BLaER1 (cell line): ENCODE measurements at regions not wholly inside any gene's neighbourhood (a gene's known extent, or its start where the extent isn't known, plus 50 kb on each side); places are given as distances from the start of the nearest gene placed in this dataset.

Experiments used
- H3K27ac ChIP-seq: shearing (Covaris generic); formaldehyde crosslinking; 2 replicates; pipeline ENCODE4 v1.8.1; 2022
- H3K27me3 ChIP-seq: shearing (Covaris generic); formaldehyde crosslinking; 2 replicates; pipeline ENCODE4 v1.8.1; 2022
- H3K36me3 ChIP-seq: shearing (Covaris generic); formaldehyde crosslinking; 2 replicates; pipeline ENCODE4 v1.8.1; 2022
- H3K4me1 ChIP-seq: shearing (Covaris generic); formaldehyde crosslinking; 2 replicates; pipeline ENCODE4 v1.8.1; 2022
- H3K4me2 ChIP-seq: shearing (Covaris generic); formaldehyde crosslinking; 2 replicates; pipeline ENCODE4 v1.8.1; 2022
- H3K4me3 ChIP-seq: shearing (Covaris generic); formaldehyde crosslinking; 2 replicates; pipeline ENCODE4 v1.8.1; 2022
- H3K9ac ChIP-seq: shearing (Covaris generic); formaldehyde crosslinking; 2 replicates; pipeline ENCODE4 v1.8.1; 2022
- H3K9me3 ChIP-seq: shearing (Covaris generic); formaldehyde crosslinking; 2 replicates; pipeline ENCODE4 v1.8.1; 2022
- H4K20me1 ChIP-seq: shearing (Covaris generic); formaldehyde crosslinking; 2 replicates; pipeline ENCODE4 v1.8.1; 2022
- Cebpa-rat ChIP-seq: shearing (Covaris generic); IDR thresholded peaks from 2 replicates; pipeline ENCODE4 v1.8.1; 2022

DNA sequence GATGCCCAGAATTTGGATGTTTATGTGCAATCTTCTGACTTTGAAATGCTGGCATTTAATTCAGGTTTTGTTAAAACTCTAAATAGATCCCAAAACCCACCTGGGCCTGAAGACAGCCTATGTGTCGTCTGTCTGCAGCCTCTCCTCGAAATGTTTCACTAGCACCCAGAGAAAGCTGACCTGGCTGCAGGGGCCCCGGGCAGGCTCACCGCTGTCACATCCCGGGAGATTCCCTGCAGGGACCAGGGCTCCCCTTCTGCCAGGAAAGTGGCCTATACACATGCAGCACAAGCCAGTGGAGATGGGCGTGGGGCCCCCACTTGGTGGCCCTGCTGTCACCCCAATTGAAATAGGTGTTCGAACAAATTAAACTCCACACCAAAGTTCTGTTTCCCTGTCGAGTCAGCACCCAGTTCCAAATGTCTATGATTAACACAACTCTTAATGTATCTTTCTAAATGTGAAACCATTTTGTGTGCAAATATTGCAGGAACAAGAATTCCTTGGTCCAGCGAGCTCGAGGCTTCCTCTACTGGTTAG lies 145.8 kb upstream of the ZNF507 start:
- H4K20me1 ChIP-seq = no peaks in the 10 kb centered on the region
- H3K4me2 ChIP-seq = peak overlapping the region; percentile 78; the same call in 1 of the 2 replicates
- TF ChIP-seq Cebpa-rat = no peak

DNA sequence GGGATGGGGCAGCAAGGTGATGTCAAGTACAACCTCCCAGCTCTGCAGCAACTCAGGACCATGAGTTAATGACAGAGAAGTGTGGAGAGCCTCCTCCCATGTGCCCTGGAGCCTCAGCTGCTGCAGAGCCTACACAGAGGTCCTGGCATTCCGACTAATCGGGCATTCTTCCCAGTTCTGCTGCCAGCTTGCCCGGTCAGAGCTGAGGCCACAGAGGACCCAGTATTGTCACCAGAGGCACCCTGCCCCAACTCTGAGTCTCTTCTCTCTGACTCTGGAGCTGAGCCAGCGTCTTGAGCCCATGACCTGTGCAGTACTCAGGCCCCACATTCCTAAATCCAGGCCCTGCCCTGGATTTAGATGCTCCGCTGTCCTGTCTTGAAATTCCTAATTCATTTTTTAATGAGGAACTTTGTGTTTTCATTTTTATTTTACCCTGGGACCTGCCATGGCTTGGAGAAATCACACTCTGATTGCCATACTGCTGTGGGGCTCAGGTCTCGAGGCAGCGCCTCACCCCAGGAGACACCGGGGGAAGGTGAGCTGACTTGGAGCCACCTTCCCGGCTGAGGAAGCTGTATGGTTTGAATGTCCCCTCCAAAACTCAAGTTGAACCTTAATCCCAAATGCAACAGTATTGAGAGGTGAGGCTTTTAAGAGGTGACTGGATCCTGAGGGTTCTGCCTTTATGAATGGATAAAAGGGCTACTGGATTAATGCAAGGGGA lies 144.9 kb upstream of the ZNF507 start:
- H3K9ac ChIP-seq = no peak overlapping the region
- TF ChIP-seq Cebpa-rat = no peak
- H4K20me1 ChIP-seq = no peaks in the 10 kb centered on the region
- peak overlapping the region; percentile 78 for H3K4me2 ChIP-seq
- H3K4me3 ChIP-seq = no peak overlapping the region
- H3K27ac ChIP-seq = no peak overlapping the region
- H3K4me1 ChIP-seq = peaks cover 35% of the 10 kb centered on the region
- H3K27me3 ChIP-seq = no peaks in the 10 kb centered on the region
- H3K36me3 ChIP-seq = no peaks in the 10 kb centered on the region
- no peaks in the 10 kb centered on the region for H3K9me3 ChIP-seq

More for the DNA sequence above, 145.8 kb upstream of the ZNF507 start:
- Histone ChIP-seq H3K4me3 (no peak overlapping the region), H3K9me3 (peaks cover 3% of the 10 kb centered on the region), H3K4me1 (peaks cover 35% of the 10 kb centered on the region), H3K9ac (no peak overlapping the region), H3K27me3 (no peaks in the 10 kb centered on the region), H3K27ac (no peak overlapping the region), H3K36me3 (no peaks in the 10 kb centered on the region)

DNA sequence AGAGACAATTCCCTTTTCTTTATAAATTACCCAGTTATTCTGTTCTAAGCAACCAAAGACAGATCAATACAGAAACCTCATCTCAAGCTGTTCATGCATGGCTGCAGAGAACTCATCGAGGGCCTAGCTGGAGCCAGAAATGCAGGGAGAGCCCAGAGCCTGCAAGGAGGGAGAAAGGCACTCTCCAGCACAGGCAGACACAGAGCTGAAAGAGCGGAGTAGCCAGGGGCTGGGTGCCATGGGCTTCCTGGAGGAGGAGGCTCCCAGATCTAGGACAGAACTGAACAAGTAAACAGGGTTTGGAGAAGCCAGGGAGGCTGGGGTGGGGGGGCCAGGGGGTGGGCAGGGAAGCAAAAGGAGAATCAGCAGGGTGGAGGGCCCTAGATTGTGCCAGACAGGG lies 144.2 kb upstream of the ZNF507 start:
- no peaks in the 10 kb centered on the region for H4K20me1 ChIP-seq
- no peak overlapping the region for H3K4me3 ChIP-seq
- no peaks in the 10 kb centered on the region for H3K36me3 ChIP-seq
- H3K9me3 ChIP-seq = no peaks in the 10 kb centered on the region
- no peaks in the 10 kb centered on the region for H3K27me3 ChIP-seq
- peak overlapping the region; percentile 78 for H3K4me2 ChIP-seq
- H3K27ac ChIP-seq = no peak overlapping the region; the same call in 1 of the 2 replicates
- TF ChIP-seq Cebpa-rat = no peak
- H3K4me1 ChIP-seq = peaks cover 35% of the 10 kb centered on the region
- no peak overlapping the region for H3K9ac ChIP-seq

DNA sequence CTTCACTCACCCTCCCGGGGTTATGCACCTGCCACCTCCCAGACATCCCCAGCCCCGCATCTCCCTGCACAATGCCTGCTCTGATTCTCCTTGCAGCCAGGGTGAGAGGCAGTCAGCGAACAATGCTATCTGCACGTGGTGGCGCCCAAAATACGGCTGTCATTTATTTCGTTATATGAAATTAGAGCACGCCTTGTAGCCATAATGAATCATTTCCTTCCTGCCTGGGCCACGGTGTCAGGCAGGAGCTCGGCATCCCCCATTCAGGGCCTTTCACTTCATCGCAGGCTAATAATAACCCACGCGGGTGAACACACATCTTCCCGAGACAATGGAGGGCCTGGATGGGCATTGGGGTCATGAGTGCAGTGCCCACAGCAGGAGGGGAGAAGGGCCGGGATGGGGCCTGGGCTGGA lies 143.8 kb upstream of the ZNF507 start:
- Histone ChIP-seq H3K27ac (peak overlapping the region; percentile 78), H3K4me2 (peak overlapping the region; percentile 78), H3K27me3 (no peaks in the 10 kb centered on the region), H3K9me3 (no peaks in the 10 kb centered on the region), H3K36me3 (no peaks in the 10 kb centered on the region), H3K9ac (peak overlapping the region; percentile 56), H3K4me3 (no peak overlapping the region), H4K20me1 (no peaks in the 10 kb centered on the region), H3K4me1 (peaks cover 35% of the 10 kb centered on the region)
- TF ChIP-seq Cebpa-rat = no peak

DNA sequence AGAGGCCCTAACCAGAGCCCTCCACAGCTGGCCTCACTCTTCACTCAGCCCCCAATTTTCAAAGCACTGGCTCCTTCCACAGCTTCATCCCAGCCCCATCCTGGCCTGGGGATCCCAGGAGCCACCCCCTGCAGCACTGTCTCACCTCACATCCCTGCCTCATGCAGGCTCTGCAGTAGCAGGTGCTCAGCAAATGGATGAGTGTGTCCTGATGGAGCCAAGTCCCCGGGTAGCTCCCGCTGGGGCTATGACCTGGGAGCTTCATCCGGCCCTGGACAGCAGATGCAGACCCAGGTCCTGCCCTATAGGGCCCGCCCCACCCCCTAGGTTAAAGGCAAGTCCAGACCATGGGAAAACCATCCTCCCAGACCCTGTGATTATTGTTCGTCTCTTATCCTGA lies 143.2 kb upstream of the ZNF507 start:
- no peak for TF ChIP-seq Cebpa-rat
- no peaks in the 10 kb centered on the region for H3K9me3 ChIP-seq
- peaks cover 36% of the 10 kb centered on the region for H3K4me1 ChIP-seq
- peak overlapping the region; percentile 78 for H3K4me2 ChIP-seq
- H3K4me3 ChIP-seq = no peak overlapping the region
- H3K27me3 ChIP-seq = no peaks in the 10 kb centered on the region
- H3K27ac ChIP-seq = peak overlapping the region; percentile 78
- no peaks in the 10 kb centered on the region for H4K20me1 ChIP-seq
- H3K9ac ChIP-seq = peak overlapping the region; percentile 56; the same call in 1 of the 2 replicates
- H3K36me3 ChIP-seq = no peaks in the 10 kb centered on the region

DNA sequence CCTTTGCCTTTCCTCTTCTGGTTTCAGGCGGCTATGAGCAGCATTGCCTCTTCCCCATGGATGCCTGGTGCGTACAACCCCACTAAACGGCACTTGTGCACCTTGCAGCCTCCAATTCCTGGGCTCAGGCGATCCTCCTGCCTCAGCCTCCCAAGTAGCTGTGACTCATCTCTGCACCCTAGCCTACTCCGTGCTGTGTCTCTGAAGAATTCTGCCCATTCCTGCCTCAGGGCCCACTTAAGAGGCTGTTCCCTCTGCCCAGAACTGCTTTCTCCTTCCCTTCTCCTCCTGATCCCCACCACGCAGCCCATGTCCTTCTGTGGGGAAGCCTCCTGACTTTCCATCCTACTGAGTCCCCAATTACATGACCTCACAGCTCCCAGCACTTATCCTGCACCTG lies 142.2 kb upstream of the ZNF507 start:
- H3K27ac ChIP-seq = no peak overlapping the region
- no peak overlapping the region for H3K9ac ChIP-seq
- H3K4me1 ChIP-seq = peaks cover 41% of the 10 kb centered on the region
- no peaks in the 10 kb centered on the region for H3K27me3 ChIP-seq
- H3K4me2 ChIP-seq = no peak overlapping the region
- TF ChIP-seq Cebpa-rat = no peak
- H3K4me3 ChIP-seq = no peak overlapping the region
- H4K20me1 ChIP-seq = no peaks in the 10 kb centered on the region
- no peaks in the 10 kb centered on the region for H3K36me3 ChIP-seq
- no peaks in the 10 kb centered on the region for H3K9me3 ChIP-seq

DNA sequence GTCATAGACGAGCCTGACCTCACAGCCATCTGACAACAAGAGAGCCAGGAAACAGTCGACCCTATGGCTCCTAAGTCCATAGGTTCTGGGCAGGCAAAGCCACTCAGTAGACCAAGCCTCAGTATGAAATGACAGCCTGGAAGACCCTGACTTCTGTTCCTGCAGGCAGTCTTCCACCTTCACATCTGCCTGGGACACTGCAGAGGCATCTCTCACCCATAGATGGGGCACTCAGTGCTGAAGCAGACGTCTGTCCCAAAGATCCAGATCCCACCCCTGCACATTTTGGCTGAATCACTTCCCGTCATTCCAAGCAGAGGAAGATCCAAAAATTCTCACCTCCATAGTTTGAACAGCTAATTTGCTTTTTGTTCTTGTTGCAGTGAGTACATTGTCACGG lies 139.3 kb upstream of the ZNF507 start:
- Histone ChIP-seq H3K9ac (no peak overlapping the region), H3K36me3 (no peaks in the 10 kb centered on the region), H3K27me3 (no peaks in the 10 kb centered on the region), H3K4me3 (no peak overlapping the region), H3K9me3 (peaks cover 9% of the 10 kb centered on the region), H3K4me2 (no peak overlapping the region), H3K4me1 (peaks cover 25% of the 10 kb centered on the region), H4K20me1 (no peaks in the 10 kb centered on the region), H3K27ac (no peak overlapping the region)
- TF ChIP-seq Cebpa-rat = no peak

DNA sequence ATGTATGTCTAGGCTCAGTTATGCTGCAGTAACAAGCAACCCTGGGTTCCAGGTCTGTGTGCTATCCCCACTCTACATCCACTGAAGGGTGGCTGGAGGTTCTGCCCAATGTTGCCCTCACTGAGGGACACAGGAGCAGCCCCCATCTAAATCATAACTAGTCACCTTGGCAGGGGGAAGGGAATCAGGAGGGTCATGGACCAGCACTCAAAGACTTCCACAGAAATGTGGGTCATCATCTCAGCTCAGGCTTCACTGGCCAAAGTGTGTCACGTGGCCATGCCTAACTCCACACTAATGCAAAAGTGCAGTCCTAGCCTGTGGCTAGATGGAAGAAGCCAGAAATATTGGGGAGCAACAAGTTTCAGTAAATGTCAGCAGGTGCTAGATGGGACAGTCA lies 137.3 kb upstream of the ZNF507 start:
- Histone ChIP-seq H4K20me1 (no peaks in the 10 kb centered on the region), H3K4me1 (peaks cover 11% of the 10 kb centered on the region; the same call in 1 of the 2 replicates)
- TF ChIP-seq Cebpa-rat = no peak

DNA sequence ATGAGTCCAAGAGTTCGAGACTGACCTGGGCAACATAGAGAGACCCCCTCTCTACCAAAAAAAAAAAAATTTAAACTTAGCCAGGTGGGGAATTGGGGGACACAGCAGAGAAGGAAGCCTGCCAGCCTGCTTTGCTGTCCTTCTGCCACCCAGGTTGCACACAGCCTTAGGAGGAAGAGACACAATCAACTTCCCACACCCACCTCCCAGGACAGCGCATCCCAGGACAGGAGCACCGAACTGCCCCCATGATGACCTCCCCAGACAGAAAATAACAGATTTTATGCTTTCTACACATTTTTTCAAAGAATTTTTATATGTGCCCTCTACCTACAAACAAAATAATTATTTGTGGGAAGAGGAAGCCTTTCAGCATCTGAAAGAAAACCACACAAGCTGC lies 126.0 kb upstream of the ZNF507 start:
- H3K4me1 ChIP-seq = peaks cover 14% of the 10 kb centered on the region

More for the DNA sequence above, 137.3 kb upstream of the ZNF507 start:
- Histone ChIP-seq H3K27me3 (no peaks in the 10 kb centered on the region), H3K36me3 (no peaks in the 10 kb centered on the region), H3K4me3 (no peak overlapping the region), H3K9ac (no peak overlapping the region), H3K4me2 (no peak overlapping the region), H3K9me3 (peaks cover 26% of the 10 kb centered on the region), H3K27ac (no peak overlapping the region)

DNA sequence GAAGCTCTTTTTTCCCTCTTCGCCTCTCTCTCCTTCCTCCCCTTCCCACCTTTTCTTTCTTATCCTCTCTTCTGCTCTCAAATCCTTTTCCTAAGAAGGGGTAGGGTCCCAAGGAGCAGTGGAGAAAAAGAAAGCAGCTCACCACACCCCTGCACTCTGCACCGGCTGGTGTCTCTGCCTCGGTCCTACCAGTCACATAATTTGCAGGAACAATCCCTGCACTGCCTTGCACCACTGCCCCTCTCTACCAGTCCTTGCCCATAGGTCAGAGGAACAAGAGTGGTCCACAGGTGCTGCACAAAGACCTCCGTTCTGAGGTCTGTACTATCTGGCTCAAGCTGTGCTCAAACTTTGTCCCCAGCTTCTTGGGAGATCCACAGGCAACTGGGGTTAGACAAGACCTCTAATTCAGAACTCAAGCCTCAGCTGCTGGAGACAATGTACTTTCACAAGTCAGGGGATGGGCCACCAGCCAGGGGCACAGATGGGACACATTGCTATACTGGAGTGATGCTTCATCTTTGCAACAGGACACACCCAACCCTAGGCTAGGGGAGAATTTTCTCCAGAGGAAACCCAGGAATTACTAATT lies 125.4 kb upstream of the ZNF507 start:
- H4K20me1 ChIP-seq = no peaks in the 10 kb centered on the region
- no peak overlapping the region for H3K27ac ChIP-seq
- no peaks in the 10 kb centered on the region for H3K27me3 ChIP-seq
- no peak overlapping the region for H3K9ac ChIP-seq
- no peaks in the 10 kb centered on the region for H3K36me3 ChIP-seq
- no peak overlapping the region for H3K4me3 ChIP-seq
- H3K4me1 ChIP-seq = peaks cover 15% of the 10 kb centered on the region
- no peaks in the 10 kb centered on the region for H3K9me3 ChIP-seq
- no peak overlapping the region for H3K4me2 ChIP-seq
- TF ChIP-seq Cebpa-rat = no peak

More for the DNA sequence above, 126.0 kb upstream of the ZNF507 start:
- Histone ChIP-seq H3K27ac (no peak overlapping the region), H4K20me1 (no peaks in the 10 kb centered on the region), H3K36me3 (no peaks in the 10 kb centered on the region), H3K9ac (no peak overlapping the region), H3K4me3 (no peak overlapping the region), H3K27me3 (no peaks in the 10 kb centered on the region), H3K9me3 (no peaks in the 10 kb centered on the region), H3K4me2 (no peak overlapping the region)
- TF ChIP-seq Cebpa-rat = no peak
